ENCODE measurements at regions not wholly inside any gene's neighbourhood (a gene's known extent, or its start where the extent isn't known, plus 50 kb on each side); places are given as distances from the start of the nearest gene placed in this dataset.

- DNase-seq (ENCODE audit: low read depth in 2 of 2), result no peak
These were observed 368.5 kb downstream of the MAFB start for GRCh38 chr20:40320517-40321011.

GRCh38 chr20:40319741-40320516, 369.1 kb downstream of the MAFB start:
- no peak for DNase-seq (ENCODE audit: low read depth in 2 of 2)

- DNase-seq (ENCODE audit: low read depth in 2 of 2), result no peak
These were observed 370.0 kb downstream of the MAFB start for GRCh38 chr20:40319056-40319455.

GRCh38 chr20:40317156-40317790, 371.8 kb downstream of the MAFB start:
- DNase-seq (ENCODE audit: low read depth in 2 of 2), result no peak

GRCh38 chr20:40314278-40314677, 374.8 kb downstream of the MAFB start:
- DNase-seq (ENCODE audit: low read depth in 2 of 2), result no peak

- no peak for DNase-seq (ENCODE audit: low read depth in 2 of 2)
These were observed 375.3 kb downstream of the MAFB start for GRCh38 chr20:40313730-40314129.

GRCh38 chr20:40309731-40310130, 379.3 kb downstream of the MAFB start:
- no peak for DNase-seq (ENCODE audit: low read depth in 2 of 2)

- DNase-seq (ENCODE audit: low read depth in 2 of 2), result no peak
These were observed 381.0 kb downstream of the MAFB start for GRCh38 chr20:40307997-40308396.

GRCh38 chr20:40307268-40307667, 381.8 kb downstream of the MAFB start:
- DNase-seq (ENCODE audit: low read depth in 2 of 2), result no peak

- no peak for DNase-seq (ENCODE audit: low read depth in 2 of 2)
These were observed 383.7 kb downstream of the MAFB start for GRCh38 chr20:40305303-40305702.

GRCh38 chr20:40304119-40304613, 384.9 kb downstream of the MAFB start:
- no peak for DNase-seq (ENCODE audit: low read depth in 2 of 2)

- DNase-seq (ENCODE audit: low read depth in 2 of 2), result no peak
These were observed 394.3 kb downstream of the MAFB start for GRCh38 chr20:40294747-40295146.

- DNase-seq (ENCODE audit: low read depth in 2 of 2), result no peak
These were observed 394.9 kb downstream of the MAFB start for GRCh38 chr20:40294175-40294574.

GRCh38 chr20:40293740-40294139, 395.3 kb downstream of the MAFB start:
- DNase-seq (ENCODE audit: low read depth in 2 of 2), result no peak

- no peak for DNase-seq (ENCODE audit: low read depth in 2 of 2)
These were observed 397.4 kb downstream of the MAFB start for GRCh38 chr20:40291493-40292135.

- DNase-seq (ENCODE audit: low read depth in 2 of 2), result no peak
These were observed 401.4 kb downstream of the MAFB start for GRCh38 chr20:40287683-40288082.

- DNase-seq (ENCODE audit: low read depth in 2 of 2), result no peak
These were observed 402.0 kb downstream of the MAFB start for GRCh38 chr20:40286975-40287531.

GRCh38 chr20:40284611-40285010, 404.4 kb downstream of the MAFB start:
- no peak for DNase-seq (ENCODE audit: low read depth in 2 of 2)

- DNase-seq (ENCODE audit: low read depth in 2 of 2), result no peak
These were observed 405.3 kb downstream of the MAFB start for GRCh38 chr20:40283689-40284088.

GRCh38 chr20:40282941-40283340, 406.1 kb downstream of the MAFB start:
- DNase-seq (ENCODE audit: low read depth in 2 of 2), result no peak

- no peak for DNase-seq (ENCODE audit: low read depth in 2 of 2)
These were observed 406.5 kb downstream of the MAFB start for GRCh38 chr20:40282541-40282940.

- no peak for DNase-seq (ENCODE audit: low read depth in 2 of 2)
These were observed 408.4 kb downstream of the MAFB start for GRCh38 chr20:40280616-40281015.
